ENCODE measurements at regions not wholly inside any gene's neighbourhood (a gene's known extent, or its start where the extent isn't known, plus 50 kb on each side); places are given as distances from the start of the nearest gene placed in this dataset.

GRCh38 chr2:103430191-103430590 lies 668.4 kb downstream of the TMEM182 start:
- Mint-ChIP-seq H3K27me3 (ENCODE audit: low read depth) (no peaks in the 10 kb centered on the region), H3K36me3 (ENCODE audit: insufficient read depth in 1 of 3, low read depth in 3 of 3) (no peaks in the 10 kb centered on the region; a peak in 1 of 7 replicates), H3K4me3 (no peak overlapping the region), H3K4me1 (no peaks in the 10 kb centered on the region), H3K9me3 (peaks cover 0 to 2% of the 10 kb centered on the region in 2 experiments; a peak in 1 of 5 replicates), H3K27ac (no peak overlapping the region)
- Histone ChIP-seq H3K79me1 (ENCODE audit: insufficient read depth, low read depth, low read length, poor library complexity, severe bottlenecking) (no peaks in the 10 kb centered on the region), H2BK120ac (ENCODE audit: low read depth, low read length, poor library complexity, severe bottlenecking) (no peak overlapping the region), H3K9ac (ENCODE audit: extremely low read depth, insufficient read length, low read length) (no peak overlapping the region), H4K8ac (replicated peaks; ENCODE audit: insufficient read length, low read depth, low read length) (no peak overlapping the region), H3K79me2 (ENCODE audit: insufficient read depth, low read length) (no peaks in the 10 kb centered on the region), H2AK5ac (ENCODE audit: insufficient read length, low read length) (no peak overlapping the region), H2AFZ (ENCODE audit: low read length) (no peak overlapping the region), H2BK12ac (ENCODE audit: insufficient read length, low read depth, low read length) (no peak overlapping the region), H2BK15ac (ENCODE audit: low read depth, low read length) (no peak overlapping the region), H3K4me1 (ENCODE audit: insufficient read depth, low read length) (no peaks in the 10 kb centered on the region), H3K23ac (ENCODE audit: insufficient read length, low read depth, low read length) (no peak overlapping the region), H3K27me3 (ENCODE audit: insufficient read depth, low read length) (no peaks in the 10 kb centered on the region), H3K27ac (ENCODE audit: insufficient read length, low read depth, low read length) (no peak overlapping the region), H4K5ac (ENCODE audit: insufficient read length, low read depth, low read length) (no peak overlapping the region), H3K4ac (ENCODE audit: low read depth, low read length) (no peak overlapping the region), H3K4me2 (ENCODE audit: insufficient read depth, insufficient read length, low read length) (no peak overlapping the region), H4K20me1 (ENCODE audit: control insufficient read depth, insufficient read depth, insufficient read length) (no peaks in the 10 kb centered on the region), H3K9me3 (ENCODE audit: control insufficient read depth, low read depth, low read length) (no peaks in the 10 kb centered on the region), H3K18ac (ENCODE audit: insufficient read length, low read depth, low read length) (no peak overlapping the region), H3K56ac (ENCODE audit: insufficient read length, low read depth, low read length) (no peak overlapping the region), H2BK5ac (ENCODE audit: insufficient read length, low read length) (no peak overlapping the region), H3K14ac (ENCODE audit: insufficient read depth, low read length) (no peak overlapping the region), H4K91ac (ENCODE audit: insufficient read length, low read depth, low read length) (no peak overlapping the region), H3T11ph (ENCODE audit: low read length) (no peak overlapping the region), H3K23me2 (ENCODE audit: insufficient read length, low read depth, low read length, poor library complexity, severe bottlenecking) (no peaks in the 10 kb centered on the region), H2BK20ac (ENCODE audit: low read depth, low read length, poor library complexity, severe bottlenecking) (no peak overlapping the region)
- WGBS (ENCODE audit: extremely low coverage, insufficient read length, low lambda C conversion rate) = no CpG with 5 or more reads among the region's 6 CpGs
- no peak for TF ChIP-seq CTCF (conservative IDR thresholded peaks at IDR 0.05)
- DNase-seq = no peak
